RWPE2 (cell line): ENCODE measurements at regions not wholly inside any gene's neighbourhood (a gene's known extent, or its start where the extent isn't known, plus 50 kb on each side); places are given as distances from the start of the nearest gene placed in this dataset.

ENCODE experiments used
- ATAC-seq: fragments of 200-7000 bp; cut with Tn5 transposase; 3 replicates; pipeline ENCODE4 v1.9.1; 2021; ENCODE audit warnings: low read depth
- DNase-seq: peaks from one replicate; pipeline ENCODE4 v3.0.0-alpha.2; 2020; ENCODE audit warnings: low spot score
- H3K27ac ChIP-seq: fragments of 450-650 bp; 2 replicates; pipeline ENCODE4 v1.5.1; 2017; ENCODE audit warnings: mild to moderate bottlenecking; ENCODE audit not compliant: poor library complexity, severe bottlenecking
- H3K27me3 ChIP-seq: fragments of 250-450 bp; sonication (Bioruptor Pico); 2 replicates; pipeline ENCODE4 v1.5.1; 2021; ENCODE audit warnings: mild to moderate bottlenecking, moderate library complexity; ENCODE audit not compliant: insufficient read depth, poor library complexity, severe bottlenecking
- H3K36me3 ChIP-seq: fragments of 250-450 bp; sonication (Bioruptor Pico); 2 replicates; pipeline ENCODE4 v1.5.1; 2020; ENCODE audit warnings: low read depth, mild to moderate bottlenecking, moderate library complexity
- H3K4me1 ChIP-seq: fragments of 250-450 bp; sonication (Bioruptor Pico); 2 replicates; pipeline ENCODE4 v1.5.1; 2021; ENCODE audit warnings: mild to moderate bottlenecking, moderate library complexity; ENCODE audit not compliant: insufficient read depth, poor library complexity, severe bottlenecking
- H3K4me3 ChIP-seq: fragments of 250-450 bp; sonication (Bioruptor Pico); 2 replicates; pipeline ENCODE4 v1.5.1; 2021; ENCODE audit warnings: mild to moderate bottlenecking, moderate library complexity; ENCODE audit not compliant: severe bottlenecking
- H3K9me3 ChIP-seq: fragments of 250-450 bp; sonication (Bioruptor Pico); 2 replicates; pipeline ENCODE4 v1.5.1; 2021; ENCODE audit warnings: mild to moderate bottlenecking, moderate library complexity; ENCODE audit not compliant: severe bottlenecking
- CTCF ChIP-seq: fragments of 450-650 bp; IDR thresholded peaks from one replicate; pipeline ENCODE4 v1.5.1; 2017; ENCODE audit warnings: mild to moderate bottlenecking, moderate library complexity; ENCODE audit not compliant: poor library complexity, severe bottlenecking

DNA sequence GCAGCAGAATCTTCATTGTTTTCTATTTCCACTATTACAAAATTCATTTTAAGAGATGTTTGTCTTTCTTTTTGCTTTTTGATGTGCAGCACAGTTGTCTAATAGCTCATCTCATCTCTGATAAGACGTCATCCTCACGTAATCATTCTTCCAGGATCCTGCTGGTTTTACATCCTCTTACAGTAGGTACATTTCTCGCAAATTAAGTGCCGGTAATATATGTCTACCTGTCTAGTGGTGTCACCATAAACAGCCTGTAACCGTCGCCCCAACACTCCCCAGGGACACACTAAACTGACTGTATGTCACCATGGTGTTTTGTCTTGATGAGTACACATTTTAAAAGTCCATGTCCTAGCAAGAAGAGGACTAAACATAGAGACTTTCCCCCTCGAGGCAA, 94.5 kb upstream of the VSTM2B start:
- no peak for ATAC-seq
- H3K4me1 ChIP-seq, result no peaks in the 10 kb centered on the region
- no peaks in the 10 kb centered on the region for H3K27me3 ChIP-seq
- H3K4me3 ChIP-seq, result no peak overlapping the region
- H3K27ac ChIP-seq, result no peak overlapping the region
- no peak for DNase-seq
- TF ChIP-seq CTCF, result no peak
- no peaks in the 10 kb centered on the region for H3K9me3 ChIP-seq
- H3K36me3 ChIP-seq, result no peaks in the 10 kb centered on the region

- Histone ChIP-seq H3K36me3 (no peaks in the 10 kb centered on the region), H3K27ac (no peak overlapping the region), H3K4me1 (no peaks in the 10 kb centered on the region), H3K9me3 (no peaks in the 10 kb centered on the region), H3K4me3 (no peak overlapping the region), H3K27me3 (no peaks in the 10 kb centered on the region)
- DNase-seq, result no peak
- no peak for ATAC-seq
- no peak for TF ChIP-seq CTCF
Observed at GRCh38 chr19:29432677-29433076, 93.1 kb upstream of the VSTM2B start.

DNA sequence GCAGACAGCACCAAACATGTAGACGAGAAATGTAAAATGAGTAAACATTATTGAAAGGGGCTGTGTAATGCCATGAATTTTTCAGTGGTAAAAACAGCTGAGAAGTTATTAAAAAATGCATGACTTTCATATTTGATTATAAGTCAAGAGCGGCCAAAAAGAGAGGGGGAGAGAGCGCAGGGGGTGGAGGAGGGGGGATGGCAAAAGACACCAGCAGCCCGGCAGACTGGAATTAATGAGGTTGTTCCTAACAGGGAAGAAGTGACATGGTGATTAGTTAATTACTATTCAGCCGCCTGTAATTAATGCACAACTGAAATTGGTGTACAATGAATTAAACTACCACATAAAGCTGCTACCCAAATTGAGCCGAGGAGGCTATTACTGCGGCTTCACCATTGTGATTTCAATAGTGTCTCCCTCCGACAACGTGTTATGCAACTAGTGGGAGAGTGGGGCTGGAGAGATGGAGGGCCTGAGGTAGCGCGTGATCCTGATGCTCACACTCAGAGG, 89.1 kb upstream of the VSTM2B start:
- TF ChIP-seq CTCF, result no peak

GRCh38 chr19:29439021-29439420, 86.8 kb upstream of the VSTM2B start:
- Histone ChIP-seq H3K9me3 (no peaks in the 10 kb centered on the region), H3K27ac (no peak overlapping the region), H3K36me3 (no peaks in the 10 kb centered on the region), H3K4me1 (no peaks in the 10 kb centered on the region), H3K4me3 (no peak overlapping the region), H3K27me3 (no peaks in the 10 kb centered on the region)
- no peak for DNase-seq
- no peak for ATAC-seq
- TF ChIP-seq CTCF, result no peak

More for the DNA sequence above, 89.1 kb upstream of the VSTM2B start:
- Histone ChIP-seq H3K9me3 (no peaks in the 10 kb centered on the region), H3K4me1 (no peaks in the 10 kb centered on the region), H3K36me3 (no peaks in the 10 kb centered on the region), H3K4me3 (no peak overlapping the region), H3K27ac (no peak overlapping the region), H3K27me3 (no peaks in the 10 kb centered on the region)
- ATAC-seq (no peak), DNase-seq (no peak)

DNA sequence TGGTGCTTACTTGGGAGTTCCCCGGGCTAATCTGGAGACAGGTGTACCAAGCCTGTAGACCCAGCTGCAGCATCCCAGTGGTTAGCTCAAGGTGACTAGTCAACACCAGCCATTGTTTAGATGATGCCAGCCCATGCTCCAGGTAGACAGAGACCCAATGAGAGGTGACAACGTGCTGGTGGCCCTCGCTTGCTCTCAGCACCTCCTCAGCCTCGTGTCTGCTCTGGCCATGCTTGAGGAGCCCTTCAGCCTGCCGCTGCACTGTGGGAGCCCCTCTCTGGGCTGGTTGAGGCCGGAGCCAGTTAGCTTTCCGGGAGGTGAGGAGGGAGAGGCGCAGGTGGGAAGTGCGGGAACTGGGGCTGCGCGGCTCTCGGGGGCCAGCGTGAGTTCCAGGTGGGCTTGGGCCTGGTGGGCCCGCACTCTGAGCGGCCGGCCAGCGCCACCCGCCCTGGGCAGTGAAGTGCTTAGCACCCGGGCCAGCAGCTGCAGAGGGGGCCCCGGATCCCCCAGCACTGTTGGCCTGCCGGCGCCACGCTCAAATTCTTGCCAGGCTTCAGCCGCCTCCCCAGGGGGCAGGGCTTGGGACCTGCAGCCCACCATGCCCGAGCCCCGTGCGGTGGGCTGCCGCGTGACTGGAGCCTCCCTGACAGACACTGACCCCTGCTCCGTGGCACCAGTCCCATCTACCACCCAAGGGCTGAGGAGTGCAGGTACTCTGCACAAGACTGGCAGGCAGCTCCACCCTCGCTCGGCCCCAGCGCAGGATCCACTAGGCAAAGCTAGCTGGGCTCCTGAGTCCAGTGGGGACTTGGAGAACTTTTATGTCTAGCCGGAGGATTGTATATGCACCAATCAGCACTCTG, 85.9 kb upstream of the VSTM2B start:
- Histone ChIP-seq H3K4me1 (no peaks in the 10 kb centered on the region), H3K36me3 (no peaks in the 10 kb centered on the region), H3K9me3 (no peaks in the 10 kb centered on the region), H3K27ac (no peak overlapping the region), H3K27me3 (no peaks in the 10 kb centered on the region), H3K4me3 (no peak overlapping the region)
- ATAC-seq, result no peak
- DNase-seq, result no peak
- no peak for TF ChIP-seq CTCF
